Fibroblast of lung (primary cell): ENCODE measurements at regions not wholly inside any gene's neighbourhood (a gene's known extent, or its start where the extent isn't known, plus 50 kb on each side); places are given as distances from the start of the nearest gene placed in this dataset.

Experiments
- DNase-seq, 2 donors: peaks; one replicate each; pipeline versions ENCODE4 v3.0.0 to v3.0.0-alpha.2; 2010; ENCODE audit warnings: low read depth in 2 of 2
- H2AFZ ChIP-seq: 2 replicates; pipeline ENCODE4 v1.5.1; 2012; ENCODE audit warnings: low read length, control low read depth, inconsistent platforms
- H3K27ac ChIP-seq: 2 replicates; pipeline ENCODE4 v1.5.1; 2011; ENCODE audit warnings: low read length, control low read depth; ENCODE audit not compliant: insufficient read depth
- H3K27me3 ChIP-seq: 2 replicates; pipeline ENCODE4 v1.5.1; 2011; ENCODE audit warnings: mild to moderate bottlenecking, low read length; ENCODE audit not compliant: control insufficient read depth, insufficient read depth
- H3K36me3 ChIP-seq: 2 replicates; pipeline ENCODE4 v1.5.1; 2011; ENCODE audit warnings: low read length; ENCODE audit not compliant: control insufficient read depth, insufficient read depth
- H3K4me1 ChIP-seq: 2 replicates; pipeline ENCODE4 v1.5.1; 2011; ENCODE audit warnings: low read length; ENCODE audit not compliant: control insufficient read depth, insufficient read depth; ENCODE audit errors: extremely low read depth
- H3K4me2 ChIP-seq: 2 replicates; pipeline ENCODE4 v1.5.1; 2011; ENCODE audit warnings: low read length, control low read depth; ENCODE audit not compliant: insufficient read depth; ENCODE audit errors: extremely low read depth
- H3K4me3 ChIP-seq, 4 experiments: fragments of 200-600 bp in 1 of 4; sonication (generic) in 1 of 4; replicated peaks in 1 of 4; 2 replicates each; pipeline ENCODE4 v1.5.1; 2011 to 2016; ENCODE audit warnings: low read length in 4 of 4, low read depth in 3 of 4, mild to moderate bottlenecking in 3 of 4, control low read depth in 2 of 4, inconsistent platforms in 1 of 4, mixed read lengths in 1 of 4; ENCODE audit not compliant: insufficient read depth in 1 of 4; ENCODE audit errors: control extremely low read depth in 1 of 4
- H3K79me2 ChIP-seq: 2 replicates; pipeline ENCODE4 v1.5.1; 2012; ENCODE audit warnings: mild to moderate bottlenecking, low read length, inconsistent platforms; ENCODE audit not compliant: control insufficient read depth, insufficient read depth
- H3K9ac ChIP-seq: 2 replicates; pipeline ENCODE4 v1.5.1; 2011; ENCODE audit warnings: mild to moderate bottlenecking, low read length, control low read depth; ENCODE audit not compliant: insufficient read depth
- H3K9me3 ChIP-seq: 2 replicates; pipeline ENCODE4 v1.5.1; 2012; ENCODE audit warnings: low read depth, low read length; ENCODE audit not compliant: control insufficient read depth, insufficient read depth
- H4K20me1 ChIP-seq: 2 replicates; pipeline ENCODE4 v1.5.1; 2011; ENCODE audit warnings: low read length; ENCODE audit not compliant: control insufficient read depth, insufficient read depth; ENCODE audit errors: extremely low read depth
- EZH2 ChIP-seq: IDR thresholded peaks from 2 replicates; pipeline ENCODE4 v1.5.1; 2012; ENCODE audit warnings: low read length, control low read depth, mild to moderate bottlenecking; ENCODE audit errors: missing control alignments
- TF ChIP-seq, protein P1 (sequence below), 2 donors: IDR thresholded peaks in 1 of 2; conservative IDR thresholded peaks in 1 of 2; 1 replicate in 1 of 2; 2 replicates in 1 of 2; pipeline ENCODE4 v1.5.1; 2011 to 2012; ENCODE audit warnings: low read length in 2 of 2, control low read depth in 1 of 2, inconsistent platforms in 1 of 2, low read depth in 1 of 2, mild to moderate bottlenecking in 1 of 2

DNA sequence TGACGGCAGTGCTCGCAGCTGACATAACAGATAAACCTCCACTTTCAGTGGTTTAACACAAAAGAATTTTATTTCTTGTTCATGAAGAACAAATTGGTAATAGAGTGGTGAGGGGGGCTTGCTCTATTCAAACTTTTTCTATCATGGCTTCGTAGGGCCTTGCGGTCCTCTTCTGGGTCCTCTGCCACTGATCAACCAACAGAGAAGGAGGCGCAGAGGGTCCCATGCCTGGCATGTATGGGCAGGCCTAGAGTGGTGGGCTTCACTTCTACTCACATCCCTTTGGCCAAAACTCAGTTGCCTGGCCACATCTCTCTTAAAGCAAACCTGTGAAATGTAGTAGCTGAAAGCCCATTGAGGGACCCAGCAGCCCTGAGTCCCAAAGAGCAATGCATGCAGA lies 460.5 kb downstream of the SIPA1L2 start:
- Histone ChIP-seq H3K36me3 (no peaks in the 10 kb centered on the region), H3K27ac (no peak overlapping the region), H3K4me1 (no peaks in the 10 kb centered on the region), H3K4me2 (no peak overlapping the region), H3K9me3 (no peaks in the 10 kb centered on the region), H3K79me2 (no peaks in the 10 kb centered on the region), H3K27me3 (no peaks in the 10 kb centered on the region), H2AFZ (no peak overlapping the region), H3K9ac (no peak overlapping the region), H4K20me1 (no peaks in the 10 kb centered on the region), H3K4me3 (no peak overlapping the region)
- TF ChIP-seq, protein P1, sequence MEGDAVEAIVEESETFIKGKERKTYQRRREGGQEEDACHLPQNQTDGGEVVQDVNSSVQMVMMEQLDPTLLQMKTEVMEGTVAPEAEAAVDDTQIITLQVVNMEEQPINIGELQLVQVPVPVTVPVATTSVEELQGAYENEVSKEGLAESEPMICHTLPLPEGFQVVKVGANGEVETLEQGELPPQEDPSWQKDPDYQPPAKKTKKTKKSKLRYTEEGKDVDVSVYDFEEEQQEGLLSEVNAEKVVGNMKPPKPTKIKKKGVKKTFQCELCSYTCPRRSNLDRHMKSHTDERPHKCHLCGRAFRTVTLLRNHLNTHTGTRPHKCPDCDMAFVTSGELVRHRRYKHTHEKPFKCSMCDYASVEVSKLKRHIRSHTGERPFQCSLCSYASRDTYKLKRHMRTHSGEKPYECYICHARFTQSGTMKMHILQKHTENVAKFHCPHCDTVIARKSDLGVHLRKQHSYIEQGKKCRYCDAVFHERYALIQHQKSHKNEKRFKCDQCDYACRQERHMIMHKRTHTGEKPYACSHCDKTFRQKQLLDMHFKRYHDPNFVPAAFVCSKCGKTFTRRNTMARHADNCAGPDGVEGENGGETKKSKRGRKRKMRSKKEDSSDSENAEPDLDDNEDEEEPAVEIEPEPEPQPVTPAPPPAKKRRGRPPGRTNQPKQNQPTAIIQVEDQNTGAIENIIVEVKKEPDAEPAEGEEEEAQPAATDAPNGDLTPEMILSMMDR (conservative IDR thresholded peaks at IDR 0.05 in 1 of 2, IDR thresholded peaks at IDR 0.05 in 1 of 2; ENCODE audit: low read depth in 1 of 2, low read length in 2 of 2): no peak
- no peak for TF ChIP-seq EZH2
- no peak for DNase-seq

DNA sequence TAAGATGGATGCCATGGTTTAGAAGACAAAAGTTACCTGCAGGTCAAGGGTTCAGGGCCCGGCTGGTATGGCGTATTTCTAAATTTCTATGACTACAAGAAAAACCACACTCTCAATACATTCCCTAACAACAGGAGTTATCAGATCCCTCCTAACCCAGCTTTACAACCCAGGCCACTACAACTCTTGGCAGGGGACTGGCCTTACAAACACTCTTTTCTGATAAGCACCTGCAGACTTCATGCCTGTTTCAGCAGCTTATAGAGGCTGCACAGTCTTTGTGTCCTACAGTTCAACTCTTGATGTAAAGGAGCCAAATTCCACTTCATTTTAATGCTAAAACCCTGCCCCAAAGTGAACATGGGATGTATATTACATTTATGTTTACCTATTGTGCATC lies 461.4 kb downstream of the SIPA1L2 start:
- Histone ChIP-seq H4K20me1 (no peaks in the 10 kb centered on the region), H3K4me2 (no peak overlapping the region), H3K36me3 (no peaks in the 10 kb centered on the region), H3K4me1 (no peaks in the 10 kb centered on the region), H3K9ac (no peak overlapping the region), H3K9me3 (no peaks in the 10 kb centered on the region), H3K79me2 (no peaks in the 10 kb centered on the region), H2AFZ (no peak overlapping the region), H3K27ac (no peak overlapping the region), H3K27me3 (no peaks in the 10 kb centered on the region), H3K4me3 (no peak overlapping the region)
- TF ChIP-seq, protein P1 (conservative IDR thresholded peaks at IDR 0.05 in 1 of 2, IDR thresholded peaks at IDR 0.05 in 1 of 2; ENCODE audit: low read depth in 1 of 2, low read length in 2 of 2): no peak
- TF ChIP-seq EZH2: no peak
- DNase-seq: no peak

DNA sequence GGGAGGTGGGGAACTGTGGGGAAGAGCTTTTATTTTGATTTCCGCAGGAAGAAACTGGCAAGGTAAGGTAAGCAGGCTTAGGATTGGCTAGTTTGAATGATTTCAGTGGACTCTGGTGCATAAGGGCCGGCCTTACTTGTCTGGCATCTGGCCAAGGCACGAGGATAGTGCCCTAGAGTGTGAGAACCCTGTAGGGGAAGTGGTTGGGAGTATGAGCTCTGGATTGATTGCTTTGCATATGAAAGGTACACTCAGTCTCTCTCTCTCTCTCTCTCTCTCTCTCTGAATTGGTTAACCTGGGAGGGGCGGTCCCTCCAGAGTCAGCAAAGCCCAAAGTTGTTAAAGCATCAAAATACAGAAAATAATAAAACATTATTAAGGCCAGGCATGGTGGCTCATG lies 463.0 kb downstream of the SIPA1L2 start:
- Histone ChIP-seq H3K36me3 (no peaks in the 10 kb centered on the region), H3K27me3 (no peaks in the 10 kb centered on the region), H3K4me3 (no peak overlapping the region), H3K9me3 (no peaks in the 10 kb centered on the region), H3K4me2 (no peak overlapping the region), H3K27ac (no peak overlapping the region), H3K79me2 (no peaks in the 10 kb centered on the region), H3K9ac (no peak overlapping the region), H2AFZ (no peak overlapping the region), H4K20me1 (no peaks in the 10 kb centered on the region), H3K4me1 (no peaks in the 10 kb centered on the region)
- DNase-seq: no peak
- TF ChIP-seq, protein P1 (conservative IDR thresholded peaks at IDR 0.05 in 1 of 2, IDR thresholded peaks at IDR 0.05 in 1 of 2; ENCODE audit: low read depth in 1 of 2, low read length in 2 of 2): no peak
- TF ChIP-seq EZH2: no peak
